ENCODE measurements at regions not wholly inside any gene's neighbourhood (a gene's known extent, or its start where the extent isn't known, plus 50 kb on each side); places are given as distances from the start of the nearest gene placed in this dataset.
A peak's percentile ranks its signal among the peaks of the same experiment; 100 is the strongest.

DNA sequence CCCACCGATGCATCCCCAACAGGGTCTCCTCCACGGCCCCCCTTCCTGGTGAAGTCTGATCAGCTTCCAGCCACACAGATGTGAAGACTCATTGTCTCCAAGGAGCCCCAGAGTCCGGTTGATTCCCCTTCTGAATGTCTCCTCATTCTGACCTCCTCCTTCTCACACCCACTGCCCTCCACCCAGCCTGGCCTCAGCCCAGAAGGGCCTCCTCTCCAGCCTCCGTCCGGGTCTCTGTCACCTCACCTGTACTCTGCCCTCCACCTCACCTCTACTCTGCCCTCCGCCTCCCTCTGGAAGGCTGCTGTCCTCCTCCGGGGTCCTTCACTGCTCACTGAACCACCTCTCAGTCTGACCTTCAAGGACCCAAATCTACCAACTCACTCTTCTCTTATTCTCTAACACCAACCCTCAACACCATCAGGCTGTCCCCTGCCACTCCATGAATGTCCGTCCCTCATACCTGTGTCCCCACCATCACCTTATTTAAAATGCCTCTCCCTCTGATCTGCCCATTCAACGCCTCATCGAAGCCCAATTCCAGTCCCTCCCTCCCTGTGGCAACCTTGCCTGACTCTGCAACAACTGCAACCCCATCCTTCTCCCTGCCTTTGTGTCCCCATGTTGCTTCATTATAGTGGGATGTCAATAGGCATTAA, 201.2 kb downstream of the TOMM20 start:
- Histone ChIP-seq H3K36me3 (no peaks in the 10 kb centered on the region), H3K9me3 (no peaks in the 10 kb centered on the region), H3K27me3 (no peaks in the 10 kb centered on the region), H3K4me3 (no peak overlapping the region)
- DNase-seq = no peak

DNA sequence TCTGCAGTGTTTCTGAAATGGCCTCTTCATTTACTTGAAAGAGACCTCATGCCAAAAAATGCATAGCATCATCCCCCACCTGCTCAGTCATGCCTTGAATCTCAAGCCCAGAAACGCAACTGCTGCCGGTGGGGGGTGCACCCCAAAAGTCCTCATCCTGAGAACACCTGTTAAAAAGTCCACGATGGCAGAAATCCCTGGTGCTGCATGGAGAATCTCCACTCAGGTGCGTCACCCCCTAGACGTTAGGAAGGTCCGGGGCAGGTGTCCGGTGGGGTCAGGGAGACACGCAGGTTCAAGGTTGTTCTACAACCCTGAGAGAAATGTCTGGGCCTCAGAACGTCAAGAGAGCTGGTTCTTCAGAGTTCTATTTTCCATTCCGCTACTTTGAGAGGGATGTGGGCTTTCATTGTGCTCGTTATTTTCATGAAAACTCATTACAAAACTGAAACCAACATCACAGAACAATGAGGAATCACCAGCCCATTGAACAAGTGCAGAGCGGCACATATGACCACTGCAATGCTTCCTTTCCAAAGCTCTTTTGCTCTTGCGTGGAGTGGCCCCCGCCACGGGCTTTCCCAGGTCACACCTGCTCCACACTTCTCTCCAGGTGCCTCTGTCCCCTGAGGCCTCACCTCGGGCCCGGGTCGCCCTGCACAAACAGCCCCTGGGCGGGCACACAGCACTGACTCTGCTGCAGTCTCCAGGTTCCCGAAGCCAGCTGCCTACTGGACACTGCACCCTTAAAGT, 201.9 kb downstream of the TOMM20 start:
- H3K9me3 ChIP-seq = no peaks in the 10 kb centered on the region
- no peak overlapping the region for H3K4me3 ChIP-seq
- H3K36me3 ChIP-seq = no peaks in the 10 kb centered on the region
- no peak for DNase-seq
- no peaks in the 10 kb centered on the region for H3K27me3 ChIP-seq

DNA sequence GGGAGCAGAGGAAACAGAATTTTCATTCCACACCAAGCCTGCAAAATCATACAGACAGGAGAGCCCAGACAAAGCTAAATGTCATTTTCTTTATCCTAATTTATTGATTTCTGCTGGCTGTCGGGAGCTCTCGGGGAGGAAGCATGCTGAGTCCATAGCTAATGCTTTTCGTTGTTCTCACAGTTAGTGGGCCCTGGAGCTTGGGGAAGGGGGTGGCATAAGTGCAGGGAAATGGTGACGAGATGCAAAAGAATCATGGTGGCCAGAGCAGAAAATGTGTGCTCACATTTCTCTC, 202.4 kb downstream of the TOMM20 start:
- Histone ChIP-seq H3K4me3 (no peak overlapping the region), H3K27me3 (no peaks in the 10 kb centered on the region), H3K9me3 (no peaks in the 10 kb centered on the region), H3K36me3 (no peaks in the 10 kb centered on the region)
- DNase-seq = no peak

DNA sequence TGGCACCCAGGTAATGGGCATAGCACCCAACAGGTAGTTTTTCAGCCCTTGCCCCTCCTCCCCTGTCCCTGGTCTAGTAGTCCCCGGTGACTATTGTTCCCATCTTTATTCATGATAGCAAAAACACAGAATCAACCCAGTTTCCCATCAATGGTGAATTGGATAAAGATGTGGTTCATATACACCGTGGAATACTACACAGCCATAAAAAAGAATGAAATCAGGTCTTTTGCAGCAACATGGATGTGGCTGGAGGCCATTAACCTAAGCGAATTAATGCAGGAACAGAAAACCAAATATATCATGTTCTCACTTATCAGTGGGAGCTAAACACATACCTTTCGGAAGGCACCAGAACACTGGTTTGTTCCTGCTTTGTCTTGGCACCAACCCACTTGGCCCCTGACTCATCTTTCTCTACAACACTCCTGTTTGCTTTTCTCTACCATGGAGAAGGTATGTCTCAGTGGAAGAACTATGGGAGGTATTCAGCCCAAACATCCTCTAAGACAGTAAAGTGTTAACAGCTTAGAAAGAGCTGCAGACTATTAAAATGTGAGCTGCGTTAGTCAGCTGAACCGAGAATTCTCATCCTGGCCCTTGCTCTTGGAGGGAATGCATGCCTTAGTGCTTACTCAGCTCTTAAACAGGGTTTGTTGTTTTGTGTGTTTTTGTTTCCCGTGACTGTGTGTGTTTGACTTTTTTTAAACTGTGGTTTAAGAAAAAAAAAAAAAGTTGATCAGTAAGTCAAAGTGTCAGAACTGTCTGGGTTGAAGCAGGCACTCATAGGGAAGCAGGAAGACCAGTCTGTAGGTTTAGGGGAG, 203.0 kb downstream of the TOMM20 start:
- no peaks in the 10 kb centered on the region for H3K9me3 ChIP-seq
- DNase-seq = peak; percentile 80
- H3K4me3 ChIP-seq = no peak overlapping the region
- no peaks in the 10 kb centered on the region for H3K27me3 ChIP-seq
- H3K36me3 ChIP-seq = no peaks in the 10 kb centered on the region

DNA sequence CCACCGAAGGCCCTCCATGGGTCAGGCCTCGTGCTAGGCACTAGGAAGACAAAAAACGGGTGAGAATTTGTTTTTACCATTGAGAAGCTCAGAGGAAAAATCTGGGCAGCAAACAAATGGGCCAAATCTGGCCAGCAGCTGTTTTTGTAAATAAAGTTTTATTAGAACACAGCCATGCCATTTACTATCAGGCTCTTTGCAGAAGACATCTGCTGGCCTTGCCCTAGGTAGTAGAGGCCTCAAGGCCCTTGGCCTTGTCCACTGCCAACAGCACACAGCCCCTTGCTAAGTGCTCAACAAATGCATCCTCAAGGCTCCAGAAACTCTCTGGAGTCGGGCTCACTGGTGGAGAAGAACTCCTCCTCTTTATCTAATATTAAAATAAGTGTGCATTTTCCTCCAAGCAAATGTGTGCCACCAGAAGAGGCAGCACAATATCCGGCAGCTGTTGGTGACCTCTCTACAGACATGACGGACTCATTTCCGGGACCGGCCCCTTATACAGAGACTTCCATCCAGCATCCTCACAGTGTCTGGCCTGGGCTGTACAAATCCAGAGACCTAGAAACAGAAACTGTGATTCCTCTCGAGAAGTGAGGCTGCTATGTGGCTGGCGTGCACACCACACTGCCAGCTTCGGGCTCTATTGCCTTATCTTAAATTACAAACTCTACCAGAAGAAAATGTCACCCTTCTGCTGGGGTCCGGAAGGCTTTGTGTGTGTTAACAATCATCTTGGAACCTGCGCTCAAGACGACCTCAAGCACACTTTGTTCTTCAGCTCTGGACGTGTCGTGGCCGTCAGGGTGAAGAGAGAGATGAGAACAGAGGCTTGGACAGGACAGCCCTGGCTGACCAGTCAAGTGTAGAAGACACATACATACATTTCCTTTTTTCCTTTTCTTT, 203.9 kb downstream of the TOMM20 start:
- DNase-seq = no peak
- Histone ChIP-seq H3K36me3 (no peaks in the 10 kb centered on the region), H3K9me3 (peaks cover 6% of the 10 kb centered on the region; the same call in 1 of the 2 replicates), H3K27me3 (no peaks in the 10 kb centered on the region), H3K4me3 (no peak overlapping the region)

DNA sequence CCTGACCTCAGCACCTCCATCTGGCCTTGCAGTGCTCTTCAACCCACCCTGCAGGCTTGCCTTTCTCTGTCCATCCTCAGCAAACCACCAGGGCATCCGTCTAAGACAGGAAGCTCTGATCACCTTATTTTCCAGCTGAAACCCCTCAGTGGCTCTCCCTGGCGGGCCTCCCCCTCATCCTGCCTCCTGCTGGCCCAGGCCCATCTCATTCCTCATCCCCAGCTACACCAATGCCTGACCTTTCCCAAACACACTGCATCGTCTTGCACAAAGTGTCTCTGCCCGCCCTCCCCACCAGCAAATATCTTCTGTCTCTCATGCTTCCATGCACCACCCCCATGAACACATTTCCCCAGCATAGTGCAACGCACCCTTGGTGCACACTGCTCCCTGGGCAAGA, 205.0 kb downstream of the TOMM20 start:
- H3K9me3 ChIP-seq = peaks cover 6% of the 10 kb centered on the region; the same call in 1 of the 2 replicates

DNA sequence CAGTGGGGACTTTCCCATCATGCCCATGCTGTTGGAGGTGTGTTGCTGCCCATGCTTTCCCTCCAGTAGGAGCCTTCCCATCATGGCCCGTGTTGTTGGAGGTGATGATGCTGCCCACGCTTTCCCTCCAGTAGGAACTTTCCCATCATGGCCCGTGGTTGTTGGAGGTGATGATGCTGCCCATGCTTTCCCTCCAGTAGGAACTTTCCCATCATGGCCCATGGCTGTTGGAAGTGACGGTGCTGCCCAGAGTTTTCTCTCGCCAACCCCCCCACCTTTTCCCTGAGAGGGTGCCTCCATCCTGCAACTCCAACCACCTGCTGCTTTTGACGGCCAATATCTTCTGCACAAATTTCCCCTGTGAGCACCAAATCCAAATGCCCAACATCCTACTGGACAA, 205.7 kb downstream of the TOMM20 start:
- no peak for DNase-seq
- Histone ChIP-seq H3K4me3 (no peak overlapping the region), H3K9me3 (peaks cover 6% of the 10 kb centered on the region; the same call in 1 of the 2 replicates), H3K36me3 (no peaks in the 10 kb centered on the region), H3K27me3 (no peaks in the 10 kb centered on the region)

More for the DNA sequence above, 205.0 kb downstream of the TOMM20 start:
- no peak overlapping the region for H3K4me3 ChIP-seq
- DNase-seq = no peak
- no peaks in the 10 kb centered on the region for H3K27me3 ChIP-seq
- no peaks in the 10 kb centered on the region for H3K36me3 ChIP-seq

DNA sequence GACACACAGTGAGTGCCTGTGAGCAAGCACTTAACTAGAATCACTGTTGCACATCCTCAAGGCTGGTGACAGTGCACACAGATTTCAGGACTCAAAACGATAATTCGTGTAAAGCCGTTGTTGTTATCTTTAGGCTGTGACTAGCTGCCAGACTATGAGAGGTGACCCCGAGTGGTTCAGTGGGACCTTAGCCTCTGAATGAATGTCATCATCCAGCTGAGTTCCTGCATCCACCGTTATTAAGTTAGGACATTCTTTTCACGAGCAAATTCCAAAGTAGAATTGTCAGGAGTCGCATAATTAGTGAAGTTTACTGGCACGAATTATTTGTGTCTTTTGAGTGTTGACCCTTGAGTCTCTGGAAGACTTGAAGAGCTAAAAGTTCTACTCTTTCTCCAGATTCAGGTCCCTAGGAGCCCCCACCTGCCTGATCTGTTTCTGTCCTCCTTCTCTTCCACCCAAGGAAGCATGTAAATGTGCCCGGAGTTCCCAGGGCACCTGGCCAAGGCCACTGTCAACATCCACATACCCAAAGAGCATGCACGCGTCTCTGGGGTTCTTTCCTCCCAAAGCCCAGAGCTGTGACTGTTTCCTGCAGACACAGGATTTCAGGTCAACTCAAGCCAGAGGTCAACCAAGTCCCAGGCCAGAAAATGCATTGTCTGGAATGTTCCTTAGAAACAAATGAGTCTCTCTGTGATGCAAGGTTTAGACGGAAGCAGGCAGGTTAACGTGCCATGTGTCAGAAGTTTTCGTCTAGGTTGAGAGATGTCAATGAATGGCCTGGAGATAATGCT, 207.2 kb downstream of the TOMM20 start:
- Histone ChIP-seq H3K4me3 (no peak overlapping the region), H3K36me3 (no peaks in the 10 kb centered on the region), H3K9me3 (peaks cover 6% of the 10 kb centered on the region; the same call in 1 of the 2 replicates), H3K27me3 (no peaks in the 10 kb centered on the region)
- DNase-seq = no peak

DNA sequence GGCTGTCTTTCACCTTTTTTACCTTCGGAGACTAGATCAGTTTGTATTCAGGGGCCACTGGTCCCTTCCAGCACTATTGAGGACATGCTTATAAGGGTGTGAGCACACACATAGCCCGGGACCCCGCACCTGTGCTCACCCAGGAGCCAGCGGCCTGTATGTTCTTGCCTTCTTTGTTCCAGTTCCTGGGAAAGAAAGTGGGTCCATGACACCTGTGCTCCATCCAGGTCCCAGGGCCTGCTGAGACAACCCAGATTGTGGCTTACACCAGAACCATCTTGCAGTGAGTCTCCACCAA, 207.8 kb downstream of the TOMM20 start:
- Histone ChIP-seq H3K36me3 (no peaks in the 10 kb centered on the region), H3K9me3 (peaks cover 6% of the 10 kb centered on the region; the same call in 1 of the 2 replicates), H3K4me3 (no peak overlapping the region), H3K27me3 (no peaks in the 10 kb centered on the region)
- DNase-seq = no peak

DNA sequence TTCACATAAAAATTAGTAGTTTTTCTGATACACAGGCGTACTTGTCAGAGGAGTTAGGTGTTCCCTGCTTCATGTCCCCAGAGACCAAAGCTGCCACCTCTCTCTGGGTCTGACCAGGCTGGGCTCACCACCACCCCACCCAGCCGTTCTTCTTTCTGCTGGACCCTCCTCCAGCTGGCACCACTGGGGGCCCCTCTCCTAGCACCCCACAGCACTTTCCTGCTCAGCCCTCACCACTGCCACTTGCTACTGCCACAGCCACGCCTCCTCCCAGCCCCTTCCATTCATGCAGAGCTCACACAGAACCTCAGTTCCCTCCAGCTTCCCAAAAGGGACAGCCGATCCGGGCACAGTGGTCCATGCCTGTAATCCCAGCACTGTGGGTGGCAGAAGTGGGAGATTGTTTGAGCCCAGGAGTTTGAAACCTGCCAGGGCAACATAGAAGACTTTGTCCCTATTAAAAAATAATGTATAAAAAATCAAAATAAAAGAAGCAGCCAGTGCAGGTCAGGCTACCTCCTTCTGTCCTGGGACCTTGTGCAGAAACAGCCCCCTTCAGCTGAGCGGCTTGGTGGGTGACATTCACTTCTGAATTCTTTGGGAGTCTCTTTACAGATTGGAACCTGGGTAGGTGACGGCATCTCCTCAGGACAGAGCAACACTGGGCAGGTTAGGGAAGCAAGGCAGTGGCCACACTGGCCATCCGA, 208.3 kb downstream of the TOMM20 start:
- peaks cover 6% of the 10 kb centered on the region; the same call in 1 of the 2 replicates for H3K9me3 ChIP-seq
- DNase-seq = no peak
- H3K4me3 ChIP-seq = no peak overlapping the region
- H3K27me3 ChIP-seq = no peaks in the 10 kb centered on the region
- no peaks in the 10 kb centered on the region for H3K36me3 ChIP-seq

DNA sequence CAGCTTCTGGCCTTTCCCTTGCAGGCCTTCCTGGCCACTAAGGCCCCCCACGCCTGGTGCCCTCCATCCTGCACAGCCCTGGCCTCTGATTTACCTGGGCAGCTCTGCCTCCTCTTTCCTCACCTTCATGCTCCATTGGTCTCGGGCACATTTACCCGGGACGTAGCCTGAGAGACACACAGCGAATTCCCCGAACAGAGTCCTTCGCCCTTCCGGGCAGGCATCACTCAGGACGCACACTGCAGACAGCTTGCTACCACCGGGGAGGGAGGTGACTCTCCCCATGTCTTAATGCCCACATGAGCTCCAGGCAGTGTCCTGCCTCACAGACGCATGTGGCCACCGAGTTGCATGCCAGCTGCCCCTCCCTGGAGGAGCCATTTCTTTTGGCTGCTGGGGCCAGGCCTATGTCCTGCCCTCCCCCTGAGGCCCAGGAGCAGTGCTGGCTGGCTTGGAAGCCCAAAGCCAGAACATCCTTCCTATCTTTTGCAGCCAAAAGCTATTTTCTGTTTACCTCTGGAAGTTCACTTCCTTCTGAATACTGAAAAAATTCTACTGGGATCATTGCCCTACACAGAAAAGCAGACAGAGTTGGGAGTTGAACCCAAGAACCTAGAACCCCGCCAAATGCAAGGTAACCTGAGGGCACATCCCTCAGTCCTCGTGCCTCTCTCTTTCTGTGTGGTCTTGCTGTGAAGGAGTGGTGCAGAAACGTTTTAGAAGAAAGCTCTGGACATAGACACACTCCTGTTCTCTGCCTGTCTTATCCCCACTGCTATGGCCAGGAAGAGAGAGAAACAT, 209.5 kb downstream of the TOMM20 start:
- no peaks in the 10 kb centered on the region for H3K27me3 ChIP-seq
- H3K36me3 ChIP-seq = no peaks in the 10 kb centered on the region
- no peak overlapping the region for H3K4me3 ChIP-seq
- DNase-seq = peak; percentile 53
- H3K9me3 ChIP-seq = peaks cover 6% of the 10 kb centered on the region; the same call in 1 of the 2 replicates

DNA sequence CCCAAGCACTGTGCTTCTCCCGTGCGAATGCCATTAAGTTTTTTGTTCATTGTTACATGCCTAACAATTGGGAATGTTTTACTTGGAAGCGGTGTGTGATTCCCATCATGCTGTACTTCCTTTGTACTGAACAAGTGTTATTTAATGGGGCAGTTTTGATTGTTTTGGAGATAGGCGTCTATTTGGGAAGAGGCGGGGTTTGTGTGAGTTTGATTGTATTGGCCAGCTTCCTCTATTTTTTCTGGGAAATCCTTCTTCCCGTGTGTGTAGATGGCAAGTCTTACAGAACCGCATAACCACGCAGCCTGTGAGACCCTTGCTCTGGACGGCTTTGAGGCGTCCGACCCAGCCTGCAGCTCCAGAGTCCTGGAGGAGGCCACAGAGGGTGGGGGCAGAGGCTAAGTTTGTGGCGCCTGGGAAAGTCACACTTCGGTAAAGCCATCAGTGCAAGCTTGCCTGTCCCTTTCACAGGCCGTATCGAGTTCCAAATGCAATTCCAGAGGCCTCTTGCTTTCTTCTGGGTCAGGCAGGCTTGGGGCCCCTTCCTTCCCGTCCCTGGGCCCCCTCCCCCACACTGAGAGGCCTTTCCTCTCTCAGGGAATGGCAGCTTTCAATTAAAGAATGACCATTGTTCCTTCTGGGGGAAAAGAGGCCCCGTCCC, 210.3 kb downstream of the TOMM20 start:
- Histone ChIP-seq H3K27me3 (no peaks in the 10 kb centered on the region), H3K36me3 (no peaks in the 10 kb centered on the region), H3K4me3 (no peak overlapping the region), H3K9me3 (peaks cover 6% of the 10 kb centered on the region; the same call in 1 of the 2 replicates)
- no peak for DNase-seq

DNA sequence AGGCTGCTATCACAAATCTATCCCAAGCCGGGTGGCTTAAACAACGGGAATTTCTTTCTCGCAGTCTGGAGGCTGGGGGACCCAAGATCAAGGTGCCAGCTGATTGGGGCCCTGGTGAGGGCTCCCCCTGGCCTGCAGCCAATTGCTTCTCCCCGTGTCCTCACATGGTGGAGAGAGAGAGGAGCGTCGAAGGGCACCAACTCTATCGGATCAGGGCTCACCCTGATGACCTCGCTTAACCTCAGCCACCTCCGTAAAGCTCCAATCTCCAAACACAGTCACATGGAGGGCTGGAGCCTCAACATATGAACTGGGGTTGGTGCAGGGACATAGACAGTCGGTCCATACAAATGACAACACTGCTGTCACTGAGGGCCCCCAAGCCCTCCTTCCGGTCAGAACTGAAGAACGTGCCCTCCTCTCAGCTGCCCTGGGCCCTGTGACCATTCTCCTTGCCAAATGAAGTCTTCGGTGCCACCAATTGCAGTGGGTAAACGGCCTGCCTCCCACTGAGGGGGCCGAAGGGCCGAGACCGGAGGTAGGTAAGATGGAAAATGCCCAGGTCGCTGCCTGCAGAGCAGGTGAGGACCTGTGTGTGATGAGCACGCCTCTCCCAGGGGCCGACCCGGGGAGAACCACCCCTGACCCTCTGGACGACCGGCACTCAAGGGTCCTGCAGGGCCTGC, 211.0 kb downstream of the TOMM20 start:
- no peaks in the 10 kb centered on the region for H3K27me3 ChIP-seq
- H3K9me3 ChIP-seq = peaks cover 6% of the 10 kb centered on the region; the same call in 1 of the 2 replicates
- no peak for DNase-seq
- no peak overlapping the region for H3K4me3 ChIP-seq
- H3K36me3 ChIP-seq = no peaks in the 10 kb centered on the region

DNA sequence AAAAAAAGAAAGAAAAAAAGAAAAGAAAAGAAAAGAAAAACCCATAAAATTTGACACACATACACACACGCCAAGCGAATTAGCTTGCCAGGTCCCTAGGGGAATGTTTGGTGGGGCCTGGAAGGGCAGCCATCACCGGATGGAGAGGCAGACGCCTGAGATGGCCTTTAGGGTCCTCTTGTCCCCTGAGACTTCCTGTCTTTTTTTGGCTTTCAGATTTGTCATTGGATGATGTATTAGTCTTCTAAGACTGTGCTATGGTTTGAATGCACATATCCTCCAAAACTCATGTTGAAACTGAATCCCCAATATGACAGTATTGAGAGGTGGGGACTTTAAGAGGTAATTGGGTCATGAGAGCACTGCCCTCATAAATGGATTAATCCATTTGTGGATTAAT, 211.8 kb downstream of the TOMM20 start:
- H3K9me3 ChIP-seq = peaks cover 6% of the 10 kb centered on the region; the same call in 1 of the 2 replicates
- no peak for DNase-seq
- H3K36me3 ChIP-seq = no peaks in the 10 kb centered on the region
- no peaks in the 10 kb centered on the region for H3K27me3 ChIP-seq
- no peak overlapping the region for H3K4me3 ChIP-seq

Data from MG63 (cell line).